GM23248 (cell line): ENCODE measurements at regions not wholly inside any gene's neighbourhood (a gene's known extent, or its start where the extent isn't known, plus 50 kb on each side); places are given as distances from the start of the nearest gene placed in this dataset.
A peak's percentile ranks its signal among the peaks of the same experiment; 100 is the strongest.

Experiments
- DNase-seq: peaks from one replicate; pipeline ENCODE4 v3.0.0-alpha.2; 2015
- H2AFZ ChIP-seq: fragments of 200-600 bp; sonication (generic); 2 replicates; pipeline ENCODE4 v1.6.1; 2016; ENCODE audit warnings: antibody characterized with exemption
- H3F3A ChIP-seq: fragments of 200-600 bp; sonication (generic); 2 replicates; pipeline ENCODE4 v1.6.1; 2016; ENCODE audit warnings: mild to moderate bottlenecking, antibody characterized with exemption, mixed run types; ENCODE audit not compliant: insufficient read depth
- H3K27ac ChIP-seq: fragments of 200-600 bp; sonication (generic); 2 replicates; pipeline ENCODE4 v1.5.1; 2016; ENCODE audit warnings: mild to moderate bottlenecking
- H3K27me3 ChIP-seq: fragments of 200-600 bp; sonication (generic); replicated peaks from 2 replicates; pipeline ENCODE4 v1.6.1; 2016; ENCODE audit warnings: mild to moderate bottlenecking; ENCODE audit not compliant: insufficient read depth
- H3K36me3 ChIP-seq: fragments of 200-600 bp; sonication (generic); 2 replicates; pipeline ENCODE4 v1.6.1; 2016; ENCODE audit warnings: low read depth, mild to moderate bottlenecking
- H3K4me1 ChIP-seq: fragments of 200-600 bp; sonication (generic); 2 replicates; pipeline ENCODE4 v1.6.1; 2016; ENCODE audit warnings: mild to moderate bottlenecking; ENCODE audit not compliant: insufficient read depth
- H3K4me2 ChIP-seq: fragments of 200-600 bp; sonication (generic); one replicate; pipeline ENCODE4 v1.6.1; 2016; ENCODE audit warnings: mild to moderate bottlenecking; ENCODE audit not compliant: unreplicated experiment
- H3K4me3 ChIP-seq: fragments of 200-600 bp; sonication (generic); 2 replicates; pipeline ENCODE4 v1.5.1; 2016; ENCODE audit warnings: mild to moderate bottlenecking
- H3K79me2 ChIP-seq: fragments of 200-600 bp; sonication (generic); 2 replicates; pipeline ENCODE4 v1.6.1; 2016; ENCODE audit warnings: mild to moderate bottlenecking; ENCODE audit not compliant: insufficient read depth
- H3K9ac ChIP-seq: fragments of 200-600 bp; sonication (generic); 2 replicates; pipeline ENCODE4 v1.6.1; 2016; ENCODE audit warnings: mild to moderate bottlenecking
- H3K9me2 ChIP-seq: fragments of 200-600 bp; sonication (generic); 2 replicates; pipeline ENCODE4 v1.6.1; 2016; ENCODE audit warnings: mixed run types, mild to moderate bottlenecking, moderate library complexity; ENCODE audit not compliant: insufficient read depth
- H3K9me3 ChIP-seq: fragments of 200-600 bp; sonication (generic); one replicate; pipeline ENCODE4 v1.6.1; 2017; ENCODE audit warnings: low read depth
- H4K20me1 ChIP-seq: fragments of 200-600 bp; sonication (generic); 2 replicates; pipeline ENCODE4 v1.6.0; 2016; ENCODE audit not compliant: insufficient read depth
- EZH2 ChIP-seq: fragments of 200-600 bp; sonication (generic); IDR thresholded peaks from 2 replicates; pipeline ENCODE4 v1.6.1; 2018; ENCODE audit warnings: antibody characterized with exemption, mild to moderate bottlenecking; ENCODE audit not compliant: insufficient read depth, poor library complexity, severe bottlenecking
- EZH2phosphoT487 ChIP-seq: fragments of 200-600 bp; sonication (generic); IDR thresholded peaks from 2 replicates; pipeline ENCODE4 v1.6.1; 2018; ENCODE audit warnings: antibody characterized with exemption, moderate library complexity, mild to moderate bottlenecking, low read depth; ENCODE audit not compliant: insufficient read depth
- WGBS, 2 experiments: methylation state at CpG; one replicate each; pipeline ENCODE4 v1.1.6; 2015 to 2017; ENCODE audit warnings: low lambda C conversion rate in 2 of 2, low coverage in 1 of 2; ENCODE audit errors: missing lambda C conversion rate in 2 of 2; 5-methylcytosine and 5-hydroxymethylcytosine counted together
- in situ Hi-C: fragments of 300-500 bp; cut with MboI; formaldehyde crosslinking; loops from 2 replicates; pipeline ENCODE4 v1.15.0; 2020

- no peaks in the 10 kb centered on the region for H4K20me1 ChIP-seq
- no peaks in the 10 kb centered on the region for H3K36me3 ChIP-seq
- no peaks in the 10 kb centered on the region for H3K4me1 ChIP-seq
- TF ChIP-seq EZH2phosphoT487 (no peak), EZH2 (no peak)
- DNase-seq = no peak
- H3K9ac ChIP-seq = no peak overlapping the region
- no peak overlapping the region for H3K4me3 ChIP-seq
- no peaks in the 10 kb centered on the region for H3K9me2 ChIP-seq
- no peaks in the 10 kb centered on the region for H3K27me3 ChIP-seq
- H2AFZ ChIP-seq = no peak overlapping the region
- no peaks in the 10 kb centered on the region for H3K79me2 ChIP-seq
- in situ Hi-C loops = no loop called here
- no peaks in the 10 kb centered on the region for H3F3A ChIP-seq
- H3K4me2 ChIP-seq = no peak overlapping the region
- H3K9me3 ChIP-seq = no peaks in the 10 kb centered on the region
- H3K27ac ChIP-seq = no peak overlapping the region
Observed at GRCh38 chr9:108024604-108025003, 535.0 kb upstream of the KLF4 start.

GRCh38 chr9:108022246-108022935 lies 532.8 kb upstream of the KLF4 start:
- no peak for TF ChIP-seq EZH2
- Histone ChIP-seq H3K79me2 (no peaks in the 10 kb centered on the region), H3K27me3 (no peaks in the 10 kb centered on the region), H4K20me1 (no peaks in the 10 kb centered on the region), H2AFZ (no peak overlapping the region), H3K4me2 (no peak overlapping the region), H3K9ac (no peak overlapping the region), H3K36me3 (no peaks in the 10 kb centered on the region), H3F3A (no peaks in the 10 kb centered on the region), H3K9me2 (no peaks in the 10 kb centered on the region), H3K4me3 (no peak overlapping the region), H3K27ac (no peak overlapping the region), H3K4me1 (no peaks in the 10 kb centered on the region), H3K9me3 (no peaks in the 10 kb centered on the region)
- peak; percentile 32 for DNase-seq
- WGBS, 2 experiments = 51 to 52% methylated on average over 4 of the region's 4 CpGs
- in situ Hi-C loops = no loop called here

- Histone ChIP-seq H3K9ac (no peak overlapping the region), H2AFZ (no peak overlapping the region), H3F3A (no peaks in the 10 kb centered on the region), H3K9me3 (no peaks in the 10 kb centered on the region), H3K4me1 (no peaks in the 10 kb centered on the region), H3K79me2 (no peaks in the 10 kb centered on the region), H3K4me2 (no peak overlapping the region), H3K4me3 (no peak overlapping the region), H3K9me2 (no peaks in the 10 kb centered on the region), H3K36me3 (no peaks in the 10 kb centered on the region), H3K27ac (no peak overlapping the region), H3K27me3 (no peaks in the 10 kb centered on the region), H4K20me1 (no peaks in the 10 kb centered on the region)
- WGBS, 2 experiments = 97 to 100% methylated on average over 1 of the region's 1 CpG
- no peak for DNase-seq
- in situ Hi-C loops = no loop called here
- TF ChIP-seq EZH2phosphoT487 = no peak
- no peak for TF ChIP-seq EZH2
Observed at GRCh38 chr9:108021096-108021710, 531.6 kb upstream of the KLF4 start.

- Histone ChIP-seq H2AFZ (no peak overlapping the region), H3K4me2 (no peak overlapping the region), H3K9me2 (no peaks in the 10 kb centered on the region), H3K9me3 (no peaks in the 10 kb centered on the region), H3K36me3 (no peaks in the 10 kb centered on the region), H3K4me1 (no peaks in the 10 kb centered on the region), H3K9ac (no peak overlapping the region), H3K4me3 (no peak overlapping the region), H3F3A (no peaks in the 10 kb centered on the region), H3K27me3 (no peaks in the 10 kb centered on the region), H3K27ac (no peak overlapping the region), H3K79me2 (no peaks in the 10 kb centered on the region), H4K20me1 (no peaks in the 10 kb centered on the region)
- in situ Hi-C loops = no loop called here
- TF ChIP-seq EZH2phosphoT487 (no peak), EZH2 (no peak)
- DNase-seq = no peak
Observed at GRCh38 chr9:108019821-108020220, 530.3 kb upstream of the KLF4 start.

GRCh38 chr9:108017671-108018070 lies 528.1 kb upstream of the KLF4 start:
- Histone ChIP-seq H3K4me2 (no peak overlapping the region), H3K9me2 (no peaks in the 10 kb centered on the region)

More at GRCh38 chr9:108017671-108018070, 528.1 kb upstream of the KLF4 start:
- in situ Hi-C loops = no loop called here
- Histone ChIP-seq H3K4me1 (no peaks in the 10 kb centered on the region), H3K9ac (no peak overlapping the region), H3F3A (no peaks in the 10 kb centered on the region), H3K27ac (no peak overlapping the region), H3K27me3 (no peaks in the 10 kb centered on the region), H3K4me3 (no peak overlapping the region), H3K79me2 (no peaks in the 10 kb centered on the region), H4K20me1 (no peaks in the 10 kb centered on the region), H3K36me3 (no peaks in the 10 kb centered on the region), H3K9me3 (no peaks in the 10 kb centered on the region), H2AFZ (no peak overlapping the region)
- no peak for DNase-seq
- WGBS, 2 experiments = 94 to 95% methylated on average over 7 of the region's 7 CpGs
- TF ChIP-seq EZH2phosphoT487 (no peak), EZH2 (no peak)
